T-cell (primary cell): ENCODE measurements at regions not wholly inside any gene's neighbourhood (a gene's known extent, or its start where the extent isn't known, plus 50 kb on each side); places are given as distances from the start of the nearest gene placed in this dataset.

Source experiments
- ATAC-seq, 4 experiments: fragments of 200-7000 bp in 3 of 4; fragments of 150-1000 bp in 1 of 4; cut with Tn5 transposase; replicated peaks in 1 of 4; 1 replicate in 3 of 4; 2 replicates in 1 of 4; pipeline ENCODE4 v1.10.0; 2021; ENCODE audit warnings: moderate library complexity in 3 of 4, mild to moderate bottlenecking in 2 of 4, moderate number of reproducible peaks in 1 of 4
- CTCF ChIA-PET, 2 donors: fragments of 300-600 bp; sonication (Branson Sonifier 250); formaldehyde crosslinking; loops; one replicate each; lab custom pipeline; 2022; ENCODE audit warnings: antibody characterized with exemption in 2 of 2; lab: Charles Lee
- POLR2A ChIA-PET, 2 donors: fragments of 300-600 bp; sonication (Branson Sonifier 250); formaldehyde crosslinking; loops; one replicate each; lab custom pipeline; 2022; ENCODE audit warnings: antibody characterized with exemption in 2 of 2; lab: Charles Lee
- DNase-seq, 35 experiments: peaks; one replicate each; pipeline versions ENCODE4 v3.0.0 to v3.0.0-alpha.2; 2013 to 2023
- H3K27ac ChIP-seq: one replicate; pipeline ENCODE4 v1.5.1; 2013; ENCODE audit warnings: low read length
- H3K27me3 ChIP-seq, 2 experiments: replicated peaks in 1 of 2; 1 replicate in 1 of 2; 2 replicates in 1 of 2; pipeline versions ENCODE4 v1.6.1 to v1.7.0; 2013; ENCODE audit warnings: low read length in 1 of 2, mixed read lengths in 1 of 2; ENCODE audit not compliant: control insufficient read depth in 2 of 2, insufficient read depth in 2 of 2; ENCODE audit errors: extremely low read depth in 1 of 2
- H3K36me3 ChIP-seq, 2 donors: 1 replicate in 1 of 2; 2 replicates in 1 of 2; pipeline versions ENCODE4 v1.6.1 to v1.7.0; 2013; ENCODE audit warnings: low read length in 1 of 2; ENCODE audit not compliant: control insufficient read depth in 2 of 2, insufficient read depth in 1 of 2; ENCODE audit errors: extremely low read depth in 1 of 2
- H3K4me1 ChIP-seq, 2 experiments: 1 replicate in 1 of 2; 2 replicates in 1 of 2; pipeline versions ENCODE4 v1.6.1 to v1.7.0; 2013; ENCODE audit warnings: low read length in 2 of 2, mixed read lengths in 1 of 2; ENCODE audit not compliant: insufficient read depth in 2 of 2, control insufficient read depth in 1 of 2; ENCODE audit errors: extremely low read depth in 1 of 2
- H3K4me3 ChIP-seq, 2 donors: 1 replicate in 1 of 2; 2 replicates in 1 of 2; pipeline versions ENCODE4 v1.5.1 to v1.7.0; 2013; ENCODE audit warnings: mild to moderate bottlenecking in 2 of 2, low read length in 1 of 2, moderate library complexity in 1 of 2; ENCODE audit not compliant: control insufficient read depth in 1 of 2; ENCODE audit errors: extremely low read depth in 1 of 2
- H3K9me3 ChIP-seq: 2 replicates; pipeline ENCODE4 v1.7.0; 2013
- H3K27ac Mint-ChIP-seq, 2 donors: one replicate each; pipeline ENCODE4 v1.8.0; 2020 to 2021; ENCODE audit warnings: mild to moderate bottlenecking in 2 of 2, mixed read lengths in 2 of 2
- H3K27me3 Mint-ChIP-seq, 2 donors: one replicate each; pipeline ENCODE4 v1.8.0; 2021 to 2022; ENCODE audit warnings: mixed read lengths in 2 of 2
- H3K36me3 Mint-ChIP-seq: one replicate; pipeline ENCODE4 v1.8.0; 2021; ENCODE audit warnings: mixed read lengths
- H3K4me1 Mint-ChIP-seq, 3 donors: one replicate each; pipeline ENCODE4 v1.8.0; 2020 to 2022; ENCODE audit warnings: mixed read lengths in 3 of 3, mild to moderate bottlenecking in 1 of 3
- H3K4me3 Mint-ChIP-seq, 3 donors: one replicate each; pipeline ENCODE4 v1.8.0; 2020 to 2022; ENCODE audit warnings: mild to moderate bottlenecking in 3 of 3, mixed read lengths in 3 of 3, moderate library complexity in 3 of 3
- H3K9me3 Mint-ChIP-seq, 3 donors: one replicate each; pipeline ENCODE4 v1.8.0; 2020 to 2022; ENCODE audit warnings: mixed read lengths in 3 of 3
- WGBS: methylation state at CpG from one replicate; pipeline ENCODE4 v1.1.5; 2013; ENCODE audit warnings: missing lambda C conversion rate; ENCODE audit not compliant: insufficient coverage; 5-methylcytosine and 5-hydroxymethylcytosine counted together

- WGBS: 63% methylated on average over 4 of the region's 5 CpGs
- H3K36me3 Mint-ChIP-seq: no peaks in the 10 kb centered on the region
- POLR2A ChIA-PET: no interaction called here
- H3K9me3 Mint-ChIP-seq: no peaks in the 10 kb centered on the region
- peaks cover 0 to 11% of the 10 kb centered on the region in 2 experiments for H3K27me3 ChIP-seq
- no peak overlapping the region for H3K4me3 Mint-ChIP-seq
- H3K4me3 ChIP-seq: no peak overlapping the region
- DNase-seq: no peak
- H3K27me3 Mint-ChIP-seq: peaks cover 6 to 8% of the 10 kb centered on the region in 2 donors
- no peak overlapping the region for H3K27ac Mint-ChIP-seq
- H3K27ac ChIP-seq: no peak overlapping the region
- H3K36me3 ChIP-seq: no peaks in the 10 kb centered on the region
- H3K4me1 ChIP-seq: no peaks in the 10 kb centered on the region
- CTCF ChIA-PET: no interaction called here
- no peak for ATAC-seq
- peaks cover 9 to 20% (median 16%) of the 10 kb centered on the region in 3 donors for H3K4me1 Mint-ChIP-seq
- H3K9me3 ChIP-seq: no peaks in the 10 kb centered on the region
Measured at GRCh38 chr9:95807326-95807947, 68.1 kb upstream of the ERCC6L2 start.

- Histone ChIP-seq H3K4me3 (no peak overlapping the region), H3K9me3 (no peaks in the 10 kb centered on the region), H3K4me1 (no peaks in the 10 kb centered on the region), H3K27ac (no peak overlapping the region), H3K36me3 (no peaks in the 10 kb centered on the region), H3K27me3 (peaks cover 0 to 3% of the 10 kb centered on the region in 2 experiments)
- peaks cover 0 to 6% (median 5%) of the 10 kb centered on the region in 3 donors for H3K4me1 Mint-ChIP-seq
- no peak for ATAC-seq
- DNase-seq: no peak
- H3K36me3 Mint-ChIP-seq: no peaks in the 10 kb centered on the region
- WGBS: no CpG with 5 or more reads among the region's 4 CpGs
- ChIA-PET POLR2A (no interaction called here), CTCF (no interaction called here)
- H3K9me3 Mint-ChIP-seq: no peaks in the 10 kb centered on the region
- H3K4me3 Mint-ChIP-seq: no peak overlapping the region
- H3K27me3 Mint-ChIP-seq: peaks cover 13 to 23% of the 10 kb centered on the region in 2 donors
- no peak overlapping the region for H3K27ac Mint-ChIP-seq
Measured at GRCh38 chr9:95803197-95803596, 72.3 kb upstream of the ERCC6L2 start.

- Mint-ChIP-seq H3K4me1 (peaks cover 0 to 4% (median 0%) of the 10 kb centered on the region in 3 donors), H3K4me3 (no peak overlapping the region), H3K9me3 (no peaks in the 10 kb centered on the region), H3K36me3 (no peaks in the 10 kb centered on the region), H3K27ac (no peak overlapping the region), H3K27me3 (peaks cover 11 to 18% of the 10 kb centered on the region in 2 donors)
- no peak for ATAC-seq
- Histone ChIP-seq H3K36me3 (no peaks in the 10 kb centered on the region), H3K4me3 (no peak overlapping the region), H3K9me3 (no peaks in the 10 kb centered on the region), H3K4me1 (no peaks in the 10 kb centered on the region), H3K27me3 (no peaks in the 10 kb centered on the region), H3K27ac (no peak overlapping the region)
- POLR2A ChIA-PET: interaction anchor here in 1 of 2 donors (0.6 kb wide), 1 partner anchor 74 kb away, joined by 9 read pairs; no protein-coding TSS in a partner anchor
- CTCF ChIA-PET: interaction anchor here in 1 of 2 donors (0.5 kb wide), 1 partner anchor 977 kb away, joined by 3 read pairs; no protein-coding TSS in a partner anchor
- 60% methylated on average over 1 of the region's 1 CpG for WGBS
- DNase-seq: no peak
Measured at GRCh38 chr9:95801797-95802196, 73.7 kb upstream of the ERCC6L2 start.

GRCh38 chr9:95796029-95796428 is 79.5 kb upstream of the ERCC6L2 start:
- Mint-ChIP-seq H3K4me1 (no peaks in the 10 kb centered on the region), H3K4me3 (no peak overlapping the region), H3K9me3 (no peaks in the 10 kb centered on the region), H3K27ac (no peak overlapping the region), H3K36me3 (no peaks in the 10 kb centered on the region), H3K27me3 (peaks cover 9 to 17% of the 10 kb centered on the region in 2 donors)
- DNase-seq (no peak), ATAC-seq (no peak)
- Histone ChIP-seq H3K36me3 (no peaks in the 10 kb centered on the region), H3K27me3 (no peaks in the 10 kb centered on the region), H3K4me3 (no peak overlapping the region), H3K27ac (no peak overlapping the region), H3K4me1 (no peaks in the 10 kb centered on the region), H3K9me3 (no peaks in the 10 kb centered on the region)
- ChIA-PET CTCF (no interaction called here), POLR2A (no interaction called here)
- WGBS: 77% methylated on average over 2 of the region's 6 CpGs

- no peaks in the 10 kb centered on the region for H3K27me3 ChIP-seq
- Mint-ChIP-seq H3K9me3 (no peaks in the 10 kb centered on the region), H3K36me3 (no peaks in the 10 kb centered on the region), H3K4me1 (no peaks in the 10 kb centered on the region), H3K27me3 (peaks cover 9 to 11% of the 10 kb centered on the region in 2 donors), H3K27ac (no peak overlapping the region), H3K4me3 (no peak overlapping the region)
- 62% methylated on average over 2 of the region's 5 CpGs for WGBS
- H3K36me3 ChIP-seq: no peaks in the 10 kb centered on the region
- H3K4me3 ChIP-seq: no peak overlapping the region
- POLR2A ChIA-PET: interaction anchor here in 1 of 2 donors (0.6 kb wide), 1 partner anchor 58 kb away, joined by 3 read pairs; no protein-coding TSS in a partner anchor
- no peak for ATAC-seq
- DNase-seq: no peak
- no peaks in the 10 kb centered on the region for H3K9me3 ChIP-seq
- no peaks in the 10 kb centered on the region for H3K4me1 ChIP-seq
- CTCF ChIA-PET: no interaction called here
- H3K27ac ChIP-seq: no peak overlapping the region
Measured at GRCh38 chr9:95793924-95794828, 81.3 kb upstream of the ERCC6L2 start.

- Mint-ChIP-seq H3K36me3 (no peaks in the 10 kb centered on the region), H3K27ac (no peak overlapping the region), H3K9me3 (no peaks in the 10 kb centered on the region), H3K4me1 (no peaks in the 10 kb centered on the region), H3K4me3 (no peak overlapping the region), H3K27me3 (peaks cover 6 to 11% of the 10 kb centered on the region in 2 donors)
- H3K27ac ChIP-seq: no peak overlapping the region
- no peaks in the 10 kb centered on the region for H3K4me1 ChIP-seq
- no peaks in the 10 kb centered on the region for H3K27me3 ChIP-seq
- ChIA-PET CTCF (no interaction called here), POLR2A (no interaction called here)
- no peak for DNase-seq
- H3K36me3 ChIP-seq: no peaks in the 10 kb centered on the region
- H3K9me3 ChIP-seq: no peaks in the 10 kb centered on the region
- ATAC-seq: no peak
- H3K4me3 ChIP-seq: no peak overlapping the region
- WGBS: 75% methylated on average over 1 of the region's 2 CpGs
Measured at GRCh38 chr9:95791695-95792094, 83.8 kb upstream of the ERCC6L2 start.
